ENCODE measurements at regions not wholly inside any gene's neighbourhood (a gene's known extent, or its start where the extent isn't known, plus 50 kb on each side); places are given as distances from the start of the nearest gene placed in this dataset.

- no peak for TF ChIP-seq POLR2AphosphoS5 (IDR thresholded peaks at IDR 0.05)
- no peak for TF ChIP-seq POLR2A (IDR thresholded peaks at IDR 0.05)
- TF ChIP-seq EP300 (IDR thresholded peaks at IDR 0.05): no peak
- TF ChIP-seq CTCF (IDR thresholded peaks at IDR 0.05): no peak
- H3K36me3 ChIP-seq: no peaks in the 10 kb centered on the region
- no peaks in the 10 kb centered on the region for H3K4me1 ChIP-seq
- H3K27ac ChIP-seq: no peak overlapping the region
- no peak for DNase-seq
- no peak for ATAC-seq (ENCODE audit: low FRiP score in 2 of 2)
- H3K27me3 ChIP-seq: no peaks in the 10 kb centered on the region
- no peaks in the 10 kb centered on the region for H3K9me3 ChIP-seq
- no peak overlapping the region for H3K4me3 ChIP-seq
- 93 to 97% methylated on average over 2 of the region's 2 CpGs for WGBS, 2 donors
These were observed 499.0 kb downstream of the CDH10 start for GRCh38 chr5:24145806-24146205.

GRCh38 chr5:24161559-24161958, 483.2 kb downstream of the CDH10 start:
- no peaks in the 10 kb centered on the region for H3K9me3 ChIP-seq
- H3K4me3 ChIP-seq: no peak overlapping the region
- H3K36me3 ChIP-seq: no peaks in the 10 kb centered on the region
- H3K27me3 ChIP-seq: no peaks in the 10 kb centered on the region
- 69 to 82% methylated on average over 2 of the region's 2 CpGs for WGBS, 2 donors
- no peak for DNase-seq
- no peak overlapping the region for H3K27ac ChIP-seq
- no peaks in the 10 kb centered on the region for H3K4me1 ChIP-seq
- ATAC-seq (ENCODE audit: low FRiP score in 2 of 2): no peak
- TF ChIP-seq CTCF (IDR thresholded peaks at IDR 0.05): no peak
- TF ChIP-seq EP300 (IDR thresholded peaks at IDR 0.05): no peak
- no peak for TF ChIP-seq POLR2AphosphoS5 (IDR thresholded peaks at IDR 0.05)
- no peak for TF ChIP-seq POLR2A (IDR thresholded peaks at IDR 0.05)

- H3K36me3 ChIP-seq: no peaks in the 10 kb centered on the region
- no peaks in the 10 kb centered on the region for H3K9me3 ChIP-seq
- H3K4me3 ChIP-seq: no peak overlapping the region
- H3K27ac ChIP-seq: no peak overlapping the region
- H3K27me3 ChIP-seq: no peaks in the 10 kb centered on the region
- no peak for ATAC-seq (ENCODE audit: low FRiP score in 2 of 2)
- no peaks in the 10 kb centered on the region for H3K4me1 ChIP-seq
- no peak for TF ChIP-seq POLR2A (IDR thresholded peaks at IDR 0.05)
- TF ChIP-seq POLR2AphosphoS5 (IDR thresholded peaks at IDR 0.05): no peak
- TF ChIP-seq CTCF (IDR thresholded peaks at IDR 0.05): no peak
- no peak for TF ChIP-seq EP300 (IDR thresholded peaks at IDR 0.05)
- DNase-seq: no peak
These were observed 482.4 kb downstream of the CDH10 start for GRCh38 chr5:24162343-24162742.

GRCh38 chr5:24163091-24163490, 481.7 kb downstream of the CDH10 start:
- ATAC-seq (ENCODE audit: low FRiP score in 2 of 2) (no peak), DNase-seq (no peak)
- Histone ChIP-seq H3K27ac (no peak overlapping the region), H3K4me1 (no peaks in the 10 kb centered on the region), H3K36me3 (no peaks in the 10 kb centered on the region), H3K9me3 (no peaks in the 10 kb centered on the region), H3K4me3 (no peak overlapping the region), H3K27me3 (no peaks in the 10 kb centered on the region)
- TF ChIP-seq POLR2AphosphoS5 (IDR thresholded peaks at IDR 0.05) (no peak), POLR2A (IDR thresholded peaks at IDR 0.05) (no peak), CTCF (IDR thresholded peaks at IDR 0.05) (no peak), EP300 (IDR thresholded peaks at IDR 0.05) (no peak)
- 68 to 79% methylated on average over 2 of the region's 2 CpGs for WGBS, 2 donors

- Histone ChIP-seq H3K36me3 (no peaks in the 10 kb centered on the region), H3K9me3 (no peaks in the 10 kb centered on the region), H3K27me3 (no peaks in the 10 kb centered on the region), H3K27ac (no peak overlapping the region), H3K4me1 (no peaks in the 10 kb centered on the region), H3K4me3 (no peak overlapping the region)
- DNase-seq: no peak
- no peak for TF ChIP-seq EP300 (IDR thresholded peaks at IDR 0.05)
- TF ChIP-seq CTCF (IDR thresholded peaks at IDR 0.05): no peak
- no peak for TF ChIP-seq POLR2AphosphoS5 (IDR thresholded peaks at IDR 0.05)
- TF ChIP-seq POLR2A (IDR thresholded peaks at IDR 0.05): no peak
- no peak for ATAC-seq (ENCODE audit: low FRiP score in 2 of 2)
These were observed 477.0 kb downstream of the CDH10 start for GRCh38 chr5:24167806-24168205.

All from upper lobe of left lung (tissue), 6 donors.